ENCODE measurements at regions not wholly inside any gene's neighbourhood (a gene's known extent, or its start where the extent isn't known, plus 50 kb on each side); places are given as distances from the start of the nearest gene placed in this dataset.

DNA sequence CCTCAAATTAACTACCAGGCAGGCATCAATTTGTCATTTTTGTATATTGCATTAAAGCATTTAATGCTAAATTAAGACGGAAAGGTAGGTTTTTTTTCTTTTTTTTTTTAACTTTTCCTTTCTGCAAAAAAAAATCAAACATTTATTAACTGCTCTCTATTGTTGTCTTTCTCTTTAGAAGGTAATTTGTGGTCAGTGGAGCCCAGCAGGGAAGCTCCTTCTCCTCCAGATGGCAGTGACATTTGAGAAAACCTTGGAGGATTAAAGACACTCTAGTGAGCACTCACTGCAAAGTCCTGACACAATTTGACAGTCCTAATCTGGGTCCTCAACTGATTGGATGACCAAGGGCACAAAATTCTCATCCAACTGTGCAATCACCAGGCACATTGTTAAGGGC lies 102.4 kb downstream of the SLIT2 start:
- DNase-seq = no peak

DNA sequence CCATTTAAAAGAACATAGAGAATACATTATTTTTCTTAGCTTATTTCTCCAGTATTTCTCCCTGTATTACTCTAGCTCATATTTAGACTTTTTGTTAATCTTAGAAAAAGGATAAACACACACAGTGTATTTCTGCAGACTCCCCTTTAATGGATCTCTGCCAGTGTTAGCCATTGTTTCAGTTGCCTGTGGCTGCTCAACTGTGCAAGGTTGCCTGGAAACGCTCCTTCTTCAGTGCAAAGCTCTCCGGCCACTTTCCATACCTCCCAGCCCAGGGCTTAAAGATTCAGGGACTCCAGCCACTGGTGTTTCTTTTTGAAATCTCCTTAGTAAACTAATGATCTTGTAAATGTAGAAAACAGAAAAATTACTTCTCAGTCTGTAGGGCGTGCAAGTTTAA lies 104.9 kb downstream of the SLIT2 start:
- DNase-seq = no peak

GRCh38 chr4:20358110-20358509 lies 106.4 kb downstream of the SLIT2 start:
- no peak for DNase-seq

GRCh38 chr4:20359692-20360091 lies 108.0 kb downstream of the SLIT2 start:
- DNase-seq = peak; percentile 72

GRCh38 chr4:20362148-20362547 lies 110.4 kb downstream of the SLIT2 start:
- no peak for DNase-seq

DNA sequence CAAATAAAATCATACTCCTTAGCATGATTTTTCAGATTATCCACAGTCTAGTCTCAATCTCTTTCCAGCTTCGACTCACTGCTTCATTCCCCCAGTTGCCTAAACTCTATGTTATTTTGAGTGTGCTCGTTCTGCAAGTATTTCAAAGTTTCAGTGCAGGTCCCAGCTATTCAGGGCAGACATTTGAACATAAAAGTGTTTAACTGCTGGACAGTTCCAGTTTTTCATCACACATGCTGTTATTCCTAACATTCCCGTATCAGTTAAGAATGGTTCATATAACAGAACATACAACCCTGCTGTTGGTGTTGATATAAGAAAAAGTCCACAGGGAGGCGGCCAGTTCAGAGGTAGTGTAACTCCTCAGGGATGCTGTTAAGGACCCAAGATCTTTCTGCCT lies 113.3 kb downstream of the SLIT2 start:
- DNase-seq = no peak

GRCh38 chr4:20367446-20367845 lies 115.7 kb downstream of the SLIT2 start:
- DNase-seq = no peak

GRCh38 chr4:20368926-20369325 lies 117.2 kb downstream of the SLIT2 start:
- DNase-seq = no peak

- DNase-seq = no peak
Observed at GRCh38 chr4:20370274-20370673, 118.6 kb downstream of the SLIT2 start.

- no peak for DNase-seq
Observed at GRCh38 chr4:20376070-20376469, 124.4 kb downstream of the SLIT2 start.

DNA sequence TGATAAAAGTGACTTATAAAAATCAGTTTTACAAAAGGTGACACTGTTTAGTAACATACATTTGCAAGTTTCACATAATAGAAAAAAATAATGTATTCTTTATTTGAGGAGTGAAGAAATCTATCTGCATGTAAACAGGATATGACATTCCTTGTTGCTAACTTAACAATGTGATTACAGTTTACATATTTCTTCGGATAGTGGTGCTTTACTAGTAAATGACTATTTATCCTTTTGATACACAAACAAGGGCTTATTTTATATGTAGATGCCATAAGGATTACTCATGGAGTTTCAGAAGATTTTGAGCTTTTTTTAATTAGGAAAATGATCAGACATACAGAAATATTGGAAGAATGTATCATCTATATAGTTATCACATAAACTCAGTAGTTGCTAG lies 126.5 kb downstream of the SLIT2 start:
- no peak for DNase-seq

- no peak for DNase-seq
Observed at GRCh38 chr4:20381005-20381404, 129.3 kb downstream of the SLIT2 start.

- DNase-seq = no peak
Observed at GRCh38 chr4:20383283-20383682, 131.6 kb downstream of the SLIT2 start.

- DNase-seq = no peak
Observed at GRCh38 chr4:20383969-20384368, 132.3 kb downstream of the SLIT2 start.

- no peak for DNase-seq
Observed at GRCh38 chr4:20384456-20384855, 132.8 kb downstream of the SLIT2 start.

DNA sequence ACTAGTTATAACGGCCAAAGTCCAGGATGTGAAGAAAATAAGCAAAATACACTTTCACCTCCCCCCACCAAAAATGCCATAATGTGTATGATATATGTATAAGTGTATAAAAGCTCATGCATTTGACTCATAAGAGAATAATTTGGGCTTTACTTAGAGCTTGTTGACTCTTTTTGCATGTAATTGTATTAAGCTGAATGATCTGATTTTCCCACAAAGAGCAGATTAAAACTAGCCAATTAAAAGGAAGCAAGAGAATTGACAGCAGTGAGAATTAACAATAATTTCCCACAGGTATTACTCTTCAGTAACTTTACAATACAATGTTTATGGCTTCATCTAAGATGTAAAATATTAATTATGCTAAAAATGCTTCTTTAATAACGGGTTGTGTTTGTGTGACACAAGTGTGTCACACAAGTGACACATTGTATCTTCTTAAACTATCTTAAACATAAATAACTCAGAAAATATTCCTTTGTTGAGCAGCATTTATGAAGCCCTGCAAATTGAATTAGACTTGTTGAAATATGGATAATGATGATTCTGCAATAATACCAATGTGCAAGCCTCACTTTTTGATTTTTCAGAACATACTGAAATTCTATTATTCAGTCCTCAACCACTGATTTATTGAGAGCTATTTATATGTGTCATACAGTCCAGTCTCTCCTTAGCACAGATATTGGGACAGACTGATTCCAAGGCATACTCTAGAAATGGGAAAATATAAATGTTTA lies 134.5 kb downstream of the SLIT2 start:
- DNase-seq = no peak

DNA sequence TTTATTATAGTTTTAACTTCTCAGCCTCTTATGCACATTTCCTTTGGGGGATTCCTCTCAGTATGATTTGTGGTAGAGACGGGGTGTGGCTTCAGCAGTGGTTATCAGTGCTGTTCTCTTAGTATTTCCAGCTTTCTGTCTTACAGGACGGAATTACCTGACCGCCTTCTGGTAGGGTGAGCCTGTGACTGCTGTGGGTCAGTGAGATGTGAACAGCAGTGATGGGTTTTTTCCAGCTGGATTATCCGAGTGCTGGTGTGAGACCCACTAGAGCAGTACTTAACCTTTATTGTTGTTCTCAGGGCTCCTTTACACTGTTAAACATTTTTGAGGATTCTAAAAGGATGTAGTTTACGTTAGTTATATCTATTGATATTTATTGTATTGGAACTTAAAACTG lies 135.2 kb downstream of the SLIT2 start:
- DNase-seq = no peak

DNA sequence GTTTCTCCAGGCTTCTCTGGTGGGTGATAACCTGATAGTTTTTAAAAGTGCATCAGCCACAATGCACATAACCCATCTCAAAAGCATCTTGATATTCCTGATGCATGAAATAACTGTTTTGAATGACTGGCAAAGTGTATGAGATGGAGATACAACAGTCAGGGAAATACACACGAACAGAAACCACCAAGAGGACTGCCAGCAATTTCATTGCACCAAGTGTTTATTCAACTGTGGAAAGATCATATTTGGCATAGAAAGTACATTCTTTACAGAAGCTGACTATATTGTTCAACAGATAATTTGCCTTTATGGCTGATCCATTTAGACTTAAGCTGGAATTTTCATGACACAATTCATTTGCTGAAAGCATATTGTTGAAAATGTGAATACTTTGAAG lies 139.5 kb downstream of the SLIT2 start:
- no peak for DNase-seq

DNA sequence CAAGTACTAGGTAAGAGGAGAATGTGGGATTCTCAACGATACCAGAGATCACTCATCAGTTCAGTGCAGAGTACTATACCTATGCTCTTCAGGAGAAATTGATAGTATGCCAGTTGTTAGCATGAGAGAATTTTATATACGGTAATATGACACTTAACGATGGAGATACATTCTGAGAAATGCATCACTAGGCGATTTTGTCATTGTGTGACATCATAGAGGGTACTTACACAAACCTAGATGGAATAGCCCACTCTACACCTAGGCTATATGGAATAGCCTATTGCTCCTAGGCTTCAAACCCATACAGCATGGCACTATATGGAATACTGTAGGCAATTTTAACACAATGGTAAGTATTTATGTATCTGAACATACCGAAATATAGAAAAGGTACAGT lies 140.2 kb downstream of the SLIT2 start:
- no peak for DNase-seq

DNA sequence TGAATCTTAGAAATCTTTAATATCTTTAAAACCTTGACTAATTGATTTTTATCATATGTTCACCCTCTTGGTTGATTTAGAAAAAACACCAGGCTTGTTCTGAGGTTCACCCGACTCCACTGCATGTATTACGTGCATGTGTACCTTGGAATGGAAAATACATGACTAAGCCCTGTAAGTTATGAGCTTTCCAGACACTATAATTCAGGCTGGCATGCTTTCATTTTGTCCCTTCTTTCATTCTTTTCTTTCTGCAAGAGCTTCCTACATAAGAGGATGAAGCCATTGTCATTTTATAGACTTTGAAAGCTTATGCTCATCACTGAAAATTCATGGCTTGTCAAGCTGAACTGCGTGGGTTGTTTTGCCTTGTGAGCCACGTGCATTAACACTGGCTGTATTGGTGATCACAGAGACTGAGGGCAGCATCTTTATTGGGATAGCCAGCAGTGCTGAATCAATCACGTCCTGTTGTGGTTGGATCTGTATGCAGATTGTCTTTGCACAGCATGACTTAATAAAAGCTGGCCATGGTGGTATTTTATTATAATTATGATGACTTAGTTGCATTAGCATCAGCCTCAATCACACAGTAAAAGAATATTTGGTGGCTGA lies 141.9 kb downstream of the SLIT2 start:
- no peak for DNase-seq

- DNase-seq = no peak
Observed at GRCh38 chr4:20394512-20394911, 142.8 kb downstream of the SLIT2 start.

- peak; percentile 64 for DNase-seq
Observed at GRCh38 chr4:20395160-20395773, 143.6 kb downstream of the SLIT2 start.

DNA sequence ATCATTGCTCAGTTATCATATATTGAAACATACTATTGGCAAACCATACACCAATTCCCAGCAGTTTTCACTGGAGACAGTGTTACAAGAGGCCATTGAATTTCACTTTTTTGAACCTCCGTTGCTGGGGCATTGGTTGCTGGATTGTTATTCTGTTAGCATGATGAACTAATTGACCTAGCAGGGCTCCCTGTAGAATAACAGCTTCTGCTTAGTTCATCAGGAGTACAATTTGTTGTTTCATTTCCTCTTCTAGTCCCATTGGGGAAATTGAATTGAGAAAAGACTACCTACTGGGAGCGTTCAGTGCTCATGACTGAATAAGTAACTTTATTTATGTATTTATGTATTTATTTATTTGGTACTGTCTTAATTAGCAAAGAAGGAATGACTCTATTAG lies 151.6 kb downstream of the SLIT2 start:
- DNase-seq = no peak

DNA sequence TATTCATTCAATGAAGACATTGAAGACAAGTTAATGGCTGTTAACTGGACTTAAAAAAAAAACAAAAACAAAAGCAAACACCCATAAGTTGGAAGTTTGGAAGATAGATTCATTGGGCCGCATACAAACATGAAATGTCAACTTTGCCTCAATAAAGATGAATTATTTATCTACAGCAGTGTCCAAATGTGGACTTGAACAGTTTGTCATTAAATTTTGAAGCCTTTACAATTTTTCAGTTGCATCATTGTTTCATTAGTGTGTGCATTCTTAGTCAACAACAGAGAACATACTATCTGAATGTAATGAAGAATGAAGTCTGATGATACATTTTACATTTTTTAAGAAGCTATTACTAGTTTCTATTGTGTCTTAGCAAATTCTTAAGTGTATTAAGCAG lies 152.1 kb downstream of the SLIT2 start:
- no peak for DNase-seq

DNA sequence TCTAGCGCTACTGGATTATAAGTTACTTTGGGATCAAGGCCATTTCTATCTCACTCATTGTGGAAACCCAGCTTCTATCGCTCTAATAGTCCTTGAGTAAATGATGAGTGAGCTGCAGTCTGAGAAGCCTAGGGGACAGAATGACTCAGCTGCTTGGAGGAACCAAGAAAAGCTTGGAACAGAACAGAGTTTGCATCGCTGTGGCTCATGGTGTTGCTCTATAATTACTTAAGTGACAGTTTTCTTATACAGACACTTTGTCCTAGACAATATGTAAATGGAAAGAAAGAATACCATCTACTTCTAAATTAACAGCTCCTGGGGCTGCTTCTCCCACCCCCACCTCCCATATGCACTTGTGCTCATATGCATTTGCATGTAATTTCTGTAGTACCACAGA lies 156.9 kb downstream of the SLIT2 start:
- no peak for DNase-seq

Data from OCI-M1 (cell line).